IMR-90 (cell line): ENCODE measurements at regions not wholly inside any gene's neighbourhood (a gene's known extent, or its start where the extent isn't known, plus 50 kb on each side); places are given as distances from the start of the nearest gene placed in this dataset.

ENCODE experiments used
- CTCF ChIP-seq: conservative IDR thresholded peaks from 2 replicates; pipeline ENCODE4 v1.5.1; 2012; ENCODE audit warnings: mild to moderate bottlenecking, low read depth, low read length, improper control_type of control experiment
- POLR2A ChIP-seq: IDR thresholded peaks from 2 replicates; pipeline ENCODE4 v1.6.1; 2012; ENCODE audit warnings: mild to moderate bottlenecking, low read depth, low read length
- RAD21 ChIP-seq: IDR thresholded peaks from 2 replicates; pipeline ENCODE4 v1.6.1; 2012; ENCODE audit warnings: low read length, improper control_type of control experiment
- SMC3 ChIP-seq: fragments of 150-350 bp; IDR thresholded peaks from 2 replicates; pipeline ENCODE4 v1.6.1; 2016; ENCODE audit warnings: low read depth, mild to moderate bottlenecking, antibody characterized with exemption, low read length, moderate library complexity
- USF2 ChIP-seq: fragments of 150-350 bp; IDR thresholded peaks from 2 replicates; pipeline ENCODE4 v1.6.1; 2017; ENCODE audit warnings: mild to moderate bottlenecking, antibody characterized with exemption, low read length, low read depth

- TF ChIP-seq CTCF (no peak), RAD21 (no peak), POLR2A (no peak), USF2 (no peak), SMC3 (no peak)
Observed at GRCh38 chr4:14169460-14169859, 541.9 kb upstream of the BOD1L1 start.
